SJSA1 (cell line): ENCODE measurements at regions not wholly inside any gene's neighbourhood (a gene's known extent, or its start where the extent isn't known, plus 50 kb on each side); places are given as distances from the start of the nearest gene placed in this dataset.

Source experiments
- DNase-seq, 2 experiments: peaks; one replicate each; pipeline ENCODE4 v3.0.0-alpha.2; 2015 to 2020; ENCODE audit warnings: low spot score in 2 of 2, low read depth in 1 of 2
- H3K27ac ChIP-seq: fragments of 250-450 bp; sonication (Bioruptor Pico); 2 replicates; pipeline ENCODE4 v1.5.1; 2020; ENCODE audit warnings: mild to moderate bottlenecking, moderate library complexity
- H3K27me3 ChIP-seq: fragments of 250-450 bp; sonication (Bioruptor Pico); replicated peaks from 2 replicates; pipeline ENCODE4 v1.5.1; 2020; ENCODE audit warnings: mild to moderate bottlenecking, moderate library complexity
- H3K36me3 ChIP-seq: fragments of 250-450 bp; sonication (Bioruptor Pico); 2 replicates; pipeline ENCODE4 v1.5.1; 2020; ENCODE audit warnings: mild to moderate bottlenecking
- H3K4me1 ChIP-seq: fragments of 250-450 bp; sonication (Bioruptor Pico); replicated peaks from 2 replicates; pipeline ENCODE4 v1.6.1; 2021; ENCODE audit warnings: mild to moderate bottlenecking
- H3K4me3 ChIP-seq: fragments of 250-450 bp; sonication (Bioruptor Pico); 2 replicates; pipeline ENCODE4 v1.5.1; 2020; ENCODE audit warnings: mild to moderate bottlenecking
- H3K9me3 ChIP-seq: fragments of 250-450 bp; sonication (Bioruptor Pico); replicated peaks from 2 replicates; pipeline ENCODE4 v1.5.1; 2020; ENCODE audit warnings: mild to moderate bottlenecking

DNA sequence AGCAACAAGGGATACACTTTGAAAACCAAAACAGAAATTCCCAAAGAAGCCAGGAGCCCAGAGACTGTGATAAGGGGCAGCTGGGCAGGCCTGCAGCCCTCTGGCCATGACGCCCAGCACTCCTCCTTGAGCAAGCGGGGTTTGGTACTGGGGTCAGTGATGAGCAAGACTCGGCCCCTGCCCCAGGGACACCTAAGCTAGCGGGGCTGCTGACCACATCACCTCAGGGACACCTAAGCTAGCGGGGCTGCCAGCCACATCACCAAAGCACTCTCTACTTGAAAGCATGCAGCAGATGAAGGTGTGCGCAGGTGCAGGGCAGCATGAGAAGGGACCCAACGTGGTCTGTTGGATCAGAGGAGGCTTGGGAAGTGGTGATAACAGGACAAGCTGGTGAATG lies 108.0 kb upstream of the PPP2R2D start:
- no peak for DNase-seq
- Histone ChIP-seq H3K27me3 (no peaks in the 10 kb centered on the region), H3K4me3 (no peak overlapping the region), H3K4me1 (no peaks in the 10 kb centered on the region), H3K27ac (no peak overlapping the region), H3K9me3 (peaks cover 4% of the 10 kb centered on the region; the same call in 1 of the 2 replicates), H3K36me3 (no peaks in the 10 kb centered on the region)

DNA sequence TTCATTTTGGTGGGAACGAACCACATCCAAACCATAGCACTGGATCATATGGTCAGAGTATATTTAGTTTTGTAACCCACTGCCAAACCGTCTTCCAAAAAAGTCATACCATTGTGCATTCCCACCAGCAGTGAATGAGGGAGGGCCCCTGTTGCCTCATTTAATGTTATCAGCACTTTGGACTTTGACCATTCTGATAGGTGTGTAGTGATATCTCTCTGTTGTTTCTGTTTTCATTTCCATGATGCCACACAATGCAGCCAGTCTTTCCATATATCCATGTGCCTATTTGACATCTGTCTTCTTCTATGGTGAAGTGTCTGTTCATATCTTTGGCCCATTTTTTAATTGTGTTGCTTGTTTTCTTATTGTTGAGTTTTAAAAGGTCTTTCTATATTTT lies 105.0 kb upstream of the PPP2R2D start:
- Histone ChIP-seq H3K9me3 (peaks cover 4% of the 10 kb centered on the region; the same call in 1 of the 2 replicates), H3K27me3 (no peaks in the 10 kb centered on the region), H3K4me1 (no peaks in the 10 kb centered on the region), H3K36me3 (no peaks in the 10 kb centered on the region), H3K27ac (no peak overlapping the region), H3K4me3 (no peak overlapping the region)
- DNase-seq: no peak

- no peaks in the 10 kb centered on the region for H3K27me3 ChIP-seq
- H3K9me3 ChIP-seq: peaks cover 4% of the 10 kb centered on the region; the same call in 1 of the 2 replicates
- no peaks in the 10 kb centered on the region for H3K4me1 ChIP-seq
- H3K27ac ChIP-seq: no peak overlapping the region
- H3K36me3 ChIP-seq: no peaks in the 10 kb centered on the region
- H3K4me3 ChIP-seq: no peak overlapping the region
- DNase-seq: no peak
Observed at GRCh38 chr10:131797626-131798025, 103.2 kb upstream of the PPP2R2D start.

DNA sequence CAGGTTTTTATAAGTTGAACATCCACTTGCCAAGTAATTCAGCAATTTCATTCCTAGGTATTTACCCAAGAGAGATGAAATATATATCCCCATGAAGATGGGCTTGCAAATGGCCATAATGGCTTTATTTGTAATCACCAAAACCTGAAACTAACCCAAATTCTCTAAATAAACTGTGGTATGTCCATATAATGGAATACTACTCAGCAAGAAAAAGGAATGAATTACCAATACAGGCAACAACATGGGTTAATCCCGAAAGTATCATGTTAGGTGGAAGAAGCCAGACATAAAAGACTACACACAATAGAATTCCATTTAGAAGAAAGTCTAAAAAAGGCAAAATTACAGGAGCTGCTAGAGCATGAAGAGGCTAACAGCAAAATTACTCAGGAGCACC lies 101.4 kb upstream of the PPP2R2D start:
- DNase-seq: no peak
- Histone ChIP-seq H3K36me3 (no peaks in the 10 kb centered on the region), H3K27ac (no peak overlapping the region), H3K4me3 (no peak overlapping the region), H3K4me1 (no peaks in the 10 kb centered on the region), H3K9me3 (peaks cover 4% of the 10 kb centered on the region; the same call in 1 of the 2 replicates), H3K27me3 (no peaks in the 10 kb centered on the region)

DNA sequence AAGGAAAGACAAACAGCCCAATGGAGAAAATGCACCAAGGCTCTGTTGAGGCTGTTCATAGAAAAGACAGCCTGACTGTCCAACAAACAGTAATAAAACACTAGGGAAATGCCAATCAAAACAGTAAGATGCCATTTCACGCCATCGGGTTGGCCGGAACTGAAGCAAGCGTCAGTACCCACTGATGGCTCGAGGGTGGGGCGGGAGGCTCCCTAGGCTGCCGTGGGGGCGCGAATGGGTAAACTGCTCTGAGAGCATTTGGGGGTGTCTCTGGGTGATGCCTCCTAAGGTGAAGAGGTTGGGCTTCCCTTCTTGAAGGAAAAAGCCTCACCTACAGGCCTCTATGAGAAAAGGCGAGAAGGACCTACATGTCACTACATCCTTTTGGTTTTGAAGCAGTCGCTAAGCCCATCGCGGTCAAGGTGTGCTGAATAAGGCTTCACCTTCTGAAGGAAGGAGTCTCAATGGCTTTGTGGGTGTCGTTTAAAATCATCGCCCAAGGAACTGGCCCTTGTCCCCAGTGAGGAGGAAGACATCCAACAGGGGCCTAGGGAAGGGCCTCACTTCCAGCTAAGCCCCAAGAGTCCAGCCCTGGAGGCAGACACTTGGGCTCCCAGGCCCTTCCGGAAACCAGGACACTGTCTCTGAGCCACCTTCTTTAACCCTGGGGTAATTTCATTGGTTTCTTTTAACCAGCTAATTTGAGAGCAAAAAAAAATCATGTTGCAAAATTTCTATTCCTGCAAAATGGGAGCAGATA lies 98.5 kb upstream of the PPP2R2D start:
- Histone ChIP-seq H3K4me3 (no peak overlapping the region), H3K27me3 (no peaks in the 10 kb centered on the region), H3K27ac (no peak overlapping the region), H3K9me3 (no peaks in the 10 kb centered on the region), H3K4me1 (no peaks in the 10 kb centered on the region), H3K36me3 (no peaks in the 10 kb centered on the region)
- no peak for DNase-seq

GRCh38 chr10:131802996-131803395 lies 97.8 kb upstream of the PPP2R2D start:
- no peaks in the 10 kb centered on the region for H3K36me3 ChIP-seq
- no peaks in the 10 kb centered on the region for H3K27me3 ChIP-seq
- DNase-seq: no peak
- no peak overlapping the region for H3K4me3 ChIP-seq
- no peaks in the 10 kb centered on the region for H3K4me1 ChIP-seq
- no peaks in the 10 kb centered on the region for H3K9me3 ChIP-seq
- H3K27ac ChIP-seq: no peak overlapping the region

DNA sequence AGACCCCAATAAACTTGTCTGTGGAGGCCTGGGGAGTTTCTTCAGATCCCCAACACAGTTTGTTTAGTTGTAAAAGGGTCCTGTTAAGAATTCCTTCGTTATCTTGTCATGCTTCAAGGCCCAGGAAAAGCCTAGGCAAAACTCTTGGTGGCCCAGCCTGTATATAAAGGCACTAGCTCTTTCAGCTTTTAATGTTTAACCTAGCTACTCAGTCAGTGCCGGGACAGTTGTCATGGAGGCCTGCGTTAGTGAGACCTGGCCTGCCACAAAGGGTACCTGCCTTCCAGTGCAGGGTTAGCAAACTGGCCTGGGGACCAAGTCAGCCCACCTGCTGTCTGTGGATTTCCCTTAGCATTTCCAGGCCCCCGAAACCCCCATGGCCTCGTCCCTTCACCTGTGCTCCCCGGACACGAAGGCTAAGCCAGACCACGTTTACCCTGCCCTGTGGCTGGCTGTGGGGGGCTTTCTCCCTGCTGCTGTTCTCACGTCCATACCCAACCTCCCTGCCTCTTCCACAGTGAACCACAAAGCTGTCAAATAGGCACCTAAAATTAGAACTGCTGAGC lies 96.9 kb upstream of the PPP2R2D start:
- H3K4me1 ChIP-seq: no peaks in the 10 kb centered on the region

DNA sequence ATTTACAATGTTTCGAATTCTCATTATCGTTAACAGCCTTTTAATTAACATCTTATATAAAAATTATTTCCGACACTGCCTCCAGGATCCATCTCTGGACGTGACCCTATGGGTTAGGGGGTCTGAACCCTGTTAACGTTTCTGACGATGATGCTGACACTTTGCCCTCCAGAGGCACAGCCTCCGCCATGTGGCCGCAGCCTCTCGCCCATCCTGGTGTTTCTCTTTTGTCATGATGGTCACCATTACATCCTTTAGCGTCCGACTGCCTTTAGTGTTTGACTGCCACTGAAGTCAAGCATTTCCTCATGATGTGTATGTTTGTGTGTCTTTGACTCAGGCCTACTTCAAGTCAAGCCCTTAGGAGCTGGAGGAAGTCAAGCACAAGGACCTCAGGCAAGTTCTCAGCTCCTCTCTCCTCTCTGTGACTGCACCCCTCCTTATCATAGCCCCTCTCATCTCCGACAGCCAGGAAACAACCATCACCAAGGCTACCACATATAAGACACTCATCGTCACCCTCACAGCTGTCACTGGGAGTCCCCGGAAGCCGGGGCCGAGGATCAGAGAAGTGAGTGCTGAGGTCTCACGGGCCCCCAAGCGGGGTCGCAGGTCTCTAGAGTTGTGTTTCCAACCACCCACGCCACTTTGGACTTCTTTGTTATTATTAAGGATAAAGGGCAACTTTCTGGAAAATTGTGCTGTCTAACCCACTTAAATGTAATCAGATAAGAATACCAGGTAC lies 96.1 kb upstream of the PPP2R2D start:
- Histone ChIP-seq H3K4me3 (no peak overlapping the region), H3K36me3 (no peaks in the 10 kb centered on the region), H3K9me3 (no peaks in the 10 kb centered on the region), H3K4me1 (no peaks in the 10 kb centered on the region), H3K27ac (no peak overlapping the region), H3K27me3 (no peaks in the 10 kb centered on the region)
- peak in 1 of 2 experiments; percentile 33 for DNase-seq

More for the DNA sequence above, 96.9 kb upstream of the PPP2R2D start:
- Histone ChIP-seq H3K4me3 (no peak overlapping the region), H3K36me3 (no peaks in the 10 kb centered on the region), H3K9me3 (no peaks in the 10 kb centered on the region), H3K27me3 (no peaks in the 10 kb centered on the region), H3K27ac (no peak overlapping the region)
- DNase-seq: peak in 1 of 2 experiments; percentile 31

GRCh38 chr10:131805696-131806095 lies 95.1 kb upstream of the PPP2R2D start:
- no peaks in the 10 kb centered on the region for H3K36me3 ChIP-seq
- H3K27ac ChIP-seq: no peak overlapping the region
- no peaks in the 10 kb centered on the region for H3K27me3 ChIP-seq
- DNase-seq: peak in 1 of 2 experiments; percentile 20
- no peak overlapping the region for H3K4me3 ChIP-seq
- H3K9me3 ChIP-seq: no peaks in the 10 kb centered on the region
- H3K4me1 ChIP-seq: no peaks in the 10 kb centered on the region

DNA sequence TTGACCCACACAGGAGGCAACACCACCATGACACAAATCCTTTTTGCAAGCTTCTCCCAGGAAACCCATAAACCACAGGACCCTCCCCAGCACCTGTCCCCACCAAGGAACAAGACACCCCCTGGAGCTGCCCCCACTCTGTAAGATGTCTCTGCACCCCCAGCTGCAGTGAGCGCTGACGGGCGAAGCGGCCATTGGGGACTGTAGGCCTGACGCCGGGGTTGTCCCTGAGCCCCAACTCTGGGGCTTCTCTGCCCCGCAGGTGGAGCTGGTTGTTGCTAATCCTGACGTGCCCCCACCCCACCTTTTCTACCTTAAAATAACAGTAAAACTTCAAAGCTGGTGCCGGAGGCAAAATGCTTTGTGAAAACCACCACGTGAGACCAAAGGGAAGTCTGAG lies 94.7 kb upstream of the PPP2R2D start:
- no peaks in the 10 kb centered on the region for H3K9me3 ChIP-seq
- H3K27me3 ChIP-seq: no peaks in the 10 kb centered on the region
- H3K4me3 ChIP-seq: no peak overlapping the region
- no peak overlapping the region for H3K27ac ChIP-seq
- peak in 1 of 2 experiments; percentile 34 for DNase-seq
- no peaks in the 10 kb centered on the region for H3K4me1 ChIP-seq
- no peaks in the 10 kb centered on the region for H3K36me3 ChIP-seq

- no peaks in the 10 kb centered on the region for H3K4me1 ChIP-seq
- no peaks in the 10 kb centered on the region for H3K9me3 ChIP-seq
- no peaks in the 10 kb centered on the region for H3K36me3 ChIP-seq
- DNase-seq: peak in 1 of 2 experiments; percentile 29
- H3K27me3 ChIP-seq: no peaks in the 10 kb centered on the region
- no peak overlapping the region for H3K4me3 ChIP-seq
- no peak overlapping the region for H3K27ac ChIP-seq
Observed at GRCh38 chr10:131806646-131807317, 94.0 kb upstream of the PPP2R2D start.

- Histone ChIP-seq H3K27me3 (no peaks in the 10 kb centered on the region), H3K4me1 (no peaks in the 10 kb centered on the region), H3K36me3 (no peaks in the 10 kb centered on the region), H3K4me3 (no peak overlapping the region), H3K27ac (no peak overlapping the region), H3K9me3 (no peaks in the 10 kb centered on the region)
- peak in 1 of 2 experiments; percentile 34 for DNase-seq
Observed at GRCh38 chr10:131808370-131808930, 92.4 kb upstream of the PPP2R2D start.

- Histone ChIP-seq H3K27me3 (no peaks in the 10 kb centered on the region), H3K36me3 (no peaks in the 10 kb centered on the region), H3K4me1 (no peaks in the 10 kb centered on the region), H3K27ac (no peak overlapping the region), H3K4me3 (no peak overlapping the region), H3K9me3 (no peaks in the 10 kb centered on the region)
- peak in 1 of 2 experiments; percentile 30 for DNase-seq
Observed at GRCh38 chr10:131810036-131810804, 90.6 kb upstream of the PPP2R2D start.
